ENCODE measurements at regions not wholly inside any gene's neighbourhood (a gene's known extent, or its start where the extent isn't known, plus 50 kb on each side); places are given as distances from the start of the nearest gene placed in this dataset.

GRCh38 chr6:26275663-26276062, 89.3 kb upstream of the BTN3A2 start:
- TF ChIP-seq HDAC2 (IDR thresholded peaks at IDR 0.05) (no peak), SMC3 (IDR thresholded peaks at IDR 0.05) (no peak), CTCF (IDR thresholded peaks at IDR 0.05) (no peak), JUNB (IDR thresholded peaks at IDR 0.05) (no peak), POLR2A (IDR thresholded peaks at IDR 0.05; ENCODE audit: low read length) (no peak), GATA3 (IDR thresholded peaks at IDR 0.05; ENCODE audit: borderline replicate concordance) (no peak), TP53 (CRISPR knock-in tag; IDR thresholded peaks at IDR 0.05) (no peak), RAD21 (conservative IDR thresholded peaks at IDR 0.05 in 1 of 2, IDR thresholded peaks at IDR 0.05 in 1 of 2) (no peak), USF2 (IDR thresholded peaks at IDR 0.05) (no peak)

Data from A549 (cell line).